GM20000 (cell line): ENCODE measurements at regions not wholly inside any gene's neighbourhood (a gene's known extent, or its start where the extent isn't known, plus 50 kb on each side); places are given as distances from the start of the nearest gene placed in this dataset.

Source experiments
- DNase-seq: peaks from one replicate; pipeline ENCODE4 v3.0.0; 2012; ENCODE audit warnings: low spot score
- TF ChIP-seq, protein P1 (sequence below): IDR thresholded peaks from 2 replicates; pipeline ENCODE4 v1.5.1; 2012; ENCODE audit warnings: mild to moderate bottlenecking, control low read depth; ENCODE audit errors: extremely low read depth, missing control alignments

DNA sequence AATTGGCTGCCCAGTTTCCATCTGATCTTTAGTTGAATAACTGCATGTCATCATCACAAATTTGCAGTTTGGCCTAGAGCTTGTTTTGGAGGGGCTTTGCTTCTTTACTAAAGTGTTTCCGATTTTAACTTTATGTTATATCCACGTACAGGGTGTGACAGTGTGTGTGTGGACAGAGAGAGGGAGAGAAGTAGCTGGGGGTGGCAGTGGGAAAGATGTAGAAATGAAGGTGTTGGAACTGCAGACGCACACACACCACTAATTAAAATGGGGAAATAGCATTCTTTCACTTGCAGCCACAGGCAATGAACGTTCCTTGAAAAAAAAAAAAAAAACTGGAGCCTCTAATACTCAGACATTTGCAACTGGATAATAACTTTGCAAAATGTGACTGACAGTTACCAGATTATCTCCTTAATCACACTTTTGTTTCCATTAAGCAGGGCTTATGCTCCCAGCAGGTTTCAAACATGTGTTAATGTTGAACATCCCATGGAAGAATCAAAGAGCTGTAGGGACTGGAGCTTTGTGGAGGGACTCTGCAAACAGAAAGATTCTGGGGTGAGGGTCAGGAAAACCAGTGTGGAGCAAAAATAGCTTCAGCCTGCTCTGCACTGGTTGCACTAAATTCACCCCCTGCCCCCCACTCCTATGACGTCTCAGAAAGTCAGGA is 238.1 kb upstream of the TENM4 start:
- TF ChIP-seq, protein P1, sequence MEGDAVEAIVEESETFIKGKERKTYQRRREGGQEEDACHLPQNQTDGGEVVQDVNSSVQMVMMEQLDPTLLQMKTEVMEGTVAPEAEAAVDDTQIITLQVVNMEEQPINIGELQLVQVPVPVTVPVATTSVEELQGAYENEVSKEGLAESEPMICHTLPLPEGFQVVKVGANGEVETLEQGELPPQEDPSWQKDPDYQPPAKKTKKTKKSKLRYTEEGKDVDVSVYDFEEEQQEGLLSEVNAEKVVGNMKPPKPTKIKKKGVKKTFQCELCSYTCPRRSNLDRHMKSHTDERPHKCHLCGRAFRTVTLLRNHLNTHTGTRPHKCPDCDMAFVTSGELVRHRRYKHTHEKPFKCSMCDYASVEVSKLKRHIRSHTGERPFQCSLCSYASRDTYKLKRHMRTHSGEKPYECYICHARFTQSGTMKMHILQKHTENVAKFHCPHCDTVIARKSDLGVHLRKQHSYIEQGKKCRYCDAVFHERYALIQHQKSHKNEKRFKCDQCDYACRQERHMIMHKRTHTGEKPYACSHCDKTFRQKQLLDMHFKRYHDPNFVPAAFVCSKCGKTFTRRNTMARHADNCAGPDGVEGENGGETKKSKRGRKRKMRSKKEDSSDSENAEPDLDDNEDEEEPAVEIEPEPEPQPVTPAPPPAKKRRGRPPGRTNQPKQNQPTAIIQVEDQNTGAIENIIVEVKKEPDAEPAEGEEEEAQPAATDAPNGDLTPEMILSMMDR: no peak
- no peak for DNase-seq

DNA sequence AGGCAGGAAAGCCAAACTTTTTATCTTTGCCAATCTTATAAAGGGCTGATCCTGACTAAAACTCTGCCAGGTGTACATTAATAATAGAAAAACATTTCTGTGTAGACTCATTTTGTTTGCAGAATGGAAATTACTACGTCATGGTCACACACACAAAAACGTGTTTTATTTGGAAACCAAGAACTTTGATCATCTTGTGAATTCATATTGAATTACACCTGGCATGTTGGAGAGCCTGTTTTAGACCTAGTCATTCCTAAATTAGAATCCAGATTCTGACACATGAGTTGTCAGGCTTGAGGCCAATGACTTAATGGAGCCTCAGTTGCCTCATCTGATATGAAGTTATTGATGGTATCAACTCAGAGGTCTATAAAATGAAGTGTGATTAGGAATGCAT is 235.6 kb upstream of the TENM4 start:
- TF ChIP-seq, protein P1: no peak
- DNase-seq: no peak

DNA sequence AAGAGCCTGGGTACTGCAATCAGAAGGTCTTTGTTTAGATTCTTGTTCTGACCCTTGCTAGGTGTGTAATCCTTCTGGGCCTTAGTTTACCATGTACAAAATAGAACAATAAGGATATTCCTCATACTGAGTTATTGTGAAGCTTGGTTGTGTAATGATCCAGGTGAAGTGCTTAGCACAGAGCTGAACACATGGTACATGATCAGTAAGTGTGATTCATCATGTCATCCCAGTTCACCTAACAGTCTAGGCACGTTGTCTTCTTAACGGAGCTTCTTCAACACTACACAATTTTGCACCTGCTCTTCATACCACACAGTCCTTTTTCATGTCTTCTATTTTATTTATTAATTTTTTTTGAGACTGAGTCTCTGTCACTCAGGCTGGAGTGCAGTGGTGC is 234.3 kb upstream of the TENM4 start:
- no peak for DNase-seq
- TF ChIP-seq, protein P1: no peak

DNA sequence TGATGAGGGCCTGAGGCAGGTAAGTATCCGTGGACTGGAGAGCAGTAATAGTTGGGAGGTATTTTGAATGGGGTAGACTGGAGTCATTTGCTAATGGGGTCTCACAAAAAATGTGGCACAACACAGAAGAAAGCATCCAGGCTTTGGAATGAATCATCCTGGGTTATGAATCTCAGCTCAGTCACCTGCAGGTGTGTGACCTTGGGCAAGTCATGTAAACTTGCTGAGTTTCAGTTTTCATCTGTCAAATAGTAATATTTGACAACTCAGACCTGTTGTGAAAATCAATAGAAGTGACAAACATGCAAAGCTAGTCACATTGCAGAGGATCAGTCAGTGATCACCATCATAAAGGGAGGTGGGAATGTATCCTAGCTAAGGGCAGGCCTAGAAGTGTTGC is 232.0 kb upstream of the TENM4 start:
- TF ChIP-seq, protein P1: no peak
- no peak for DNase-seq

DNA sequence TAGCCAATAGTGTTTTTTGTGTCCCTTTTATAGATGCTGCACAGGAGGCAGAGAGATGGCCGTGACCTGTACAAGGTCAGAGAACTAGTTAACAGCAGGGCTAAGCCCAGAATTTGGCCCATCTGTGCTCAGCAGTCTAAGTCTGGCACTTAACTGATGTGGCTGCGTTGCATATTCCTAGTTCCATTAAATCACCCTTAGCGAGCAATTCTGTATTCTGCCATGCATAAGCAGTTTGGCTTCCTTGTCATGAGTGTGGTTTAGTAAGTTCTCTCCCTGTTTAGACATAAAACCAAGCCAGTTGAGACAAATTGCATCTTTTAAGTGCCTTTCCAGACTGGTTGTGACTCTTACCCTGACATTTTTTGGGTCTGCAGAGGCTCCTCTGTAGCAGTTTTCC is 230.6 kb upstream of the TENM4 start:
- DNase-seq: no peak
- TF ChIP-seq, protein P1: no peak

DNA sequence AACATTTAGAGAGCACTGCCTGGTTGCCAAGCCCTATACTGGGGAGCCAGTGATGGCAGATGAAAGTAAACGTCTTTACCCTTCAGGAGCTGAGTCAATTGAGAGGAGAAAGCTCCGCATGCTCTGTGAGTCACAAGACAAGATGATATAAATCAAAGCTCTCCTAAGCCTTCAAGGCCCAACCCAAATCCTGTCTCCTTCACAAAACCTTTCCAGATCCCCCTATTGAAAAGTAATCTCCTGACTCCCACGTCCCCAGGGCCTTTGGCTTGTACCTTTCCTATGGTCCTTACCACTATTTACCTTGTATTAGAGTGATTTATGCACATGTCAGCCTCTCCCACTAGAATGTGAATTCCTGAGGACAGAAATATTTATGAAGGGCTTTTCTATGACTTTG is 230.1 kb upstream of the TENM4 start:
- TF ChIP-seq, protein P1: no peak
- DNase-seq: no peak

DNA sequence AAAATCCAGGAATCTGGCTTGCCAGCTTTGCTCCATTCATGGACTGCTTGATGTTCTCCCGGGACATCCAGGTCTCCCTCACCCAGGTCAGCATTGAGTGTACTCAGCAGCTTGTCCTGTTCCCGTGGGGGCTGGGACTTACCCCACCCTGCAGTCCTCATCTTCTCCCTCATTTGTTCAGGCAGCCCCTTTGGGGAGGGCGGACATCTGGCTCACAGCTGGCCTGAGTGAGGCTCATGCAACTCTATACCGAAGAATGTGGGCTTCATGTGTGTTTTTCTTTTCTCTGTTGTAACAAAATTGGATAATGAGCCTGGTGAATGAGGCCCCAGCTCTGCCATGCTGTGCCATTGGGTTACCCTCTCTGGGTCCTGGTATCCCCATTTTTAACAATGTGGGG is 227.7 kb upstream of the TENM4 start:
- no peak for DNase-seq

More for the DNA sequence above, 227.7 kb upstream of the TENM4 start:
- TF ChIP-seq, protein P1: no peak
